GM03348 (cell line): ENCODE measurements at regions not wholly inside any gene's neighbourhood (a gene's known extent, or its start where the extent isn't known, plus 50 kb on each side); places are given as distances from the start of the nearest gene placed in this dataset.

Experiments used
- DNase-seq: peaks from one replicate; pipeline ENCODE4 v3.0.0; 2012; ENCODE audit warnings: low spot score

GRCh38 chr3:89038869-89039268 lies 68.6 kb upstream of the EPHA3 start:
- DNase-seq: peak; percentile 11

- peak; percentile 33 for DNase-seq
Observed at GRCh38 chr3:89042236-89042835, 65.1 kb upstream of the EPHA3 start.

- no peak for DNase-seq
Observed at GRCh38 chr3:89043406-89043932, 64.0 kb upstream of the EPHA3 start.

- no peak for DNase-seq
Observed at GRCh38 chr3:89046661-89047060, 60.8 kb upstream of the EPHA3 start.

- DNase-seq: no peak
Observed at GRCh38 chr3:89049119-89049518, 58.3 kb upstream of the EPHA3 start.

GRCh38 chr3:89052386-89052785 lies 55.0 kb upstream of the EPHA3 start:
- DNase-seq: no peak

DNA sequence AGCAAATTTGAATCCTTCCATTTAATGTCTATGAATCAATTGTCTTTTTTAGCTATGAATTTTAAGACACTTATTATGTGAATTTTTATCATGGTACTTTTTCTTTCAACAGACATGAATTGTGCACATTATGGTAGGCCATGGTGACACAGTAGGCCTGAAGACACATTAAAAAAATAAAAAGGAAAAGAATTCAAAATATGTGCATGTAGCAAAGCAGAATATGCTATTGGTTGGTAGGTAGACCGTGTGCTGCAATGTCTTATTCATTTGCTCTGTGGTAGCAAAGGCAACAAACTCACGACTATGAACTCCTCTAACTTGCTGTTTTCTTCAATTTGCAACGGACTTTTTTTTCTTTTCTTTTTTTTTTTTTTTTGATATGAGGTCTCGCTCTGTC lies 50.0 kb upstream of the EPHA3 start:
- DNase-seq: no peak
